ENCODE measurements at regions not wholly inside any gene's neighbourhood (a gene's known extent, or its start where the extent isn't known, plus 50 kb on each side); places are given as distances from the start of the nearest gene placed in this dataset.

DNA sequence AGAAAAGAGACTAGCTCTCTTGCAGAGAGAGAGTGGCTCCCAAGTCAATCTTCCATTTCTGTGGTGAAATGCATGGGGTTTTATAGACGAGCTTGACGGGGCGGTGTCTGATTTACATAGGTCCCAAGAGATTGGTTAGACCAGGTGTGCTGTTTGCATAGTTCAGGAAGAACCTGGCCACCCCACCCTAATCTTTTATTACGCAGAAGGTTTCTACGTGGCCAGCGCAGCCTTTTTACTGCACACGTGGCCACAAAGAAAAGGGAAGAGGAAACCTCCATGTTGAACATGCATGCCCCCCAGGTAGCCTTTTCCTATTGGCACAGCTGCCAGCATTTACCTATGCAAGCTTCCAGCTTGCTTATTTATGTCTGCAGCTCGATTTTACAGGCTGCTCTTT lies 92.1 kb downstream of the CAVIN4 start:
- H3K4me3 ChIP-seq (ENCODE audit: low read depth, low read length, poor library complexity, severe bottlenecking) = no peak overlapping the region
- no peaks in the 10 kb centered on the region for H3K36me3 ChIP-seq (ENCODE audit: insufficient read depth, low read length)
- H2AFZ ChIP-seq (ENCODE audit: low read length) = no peak overlapping the region
- H3K79me2 ChIP-seq (ENCODE audit: insufficient read depth, low read length) = no peaks in the 10 kb centered on the region
- no peak overlapping the region for H3K4me2 ChIP-seq (ENCODE audit: low read length)
- no peaks in the 10 kb centered on the region for H3K9me3 ChIP-seq (ENCODE audit: low read length)
- H3K9me2 ChIP-seq (ENCODE audit: low read depth, low read length) = no peaks in the 10 kb centered on the region
- H4K20me1 ChIP-seq (ENCODE audit: insufficient read depth, low read length) = no peaks in the 10 kb centered on the region
- no peak overlapping the region for H3K27ac ChIP-seq (ENCODE audit: low read depth, low read length, poor library complexity, severe bottlenecking)
- no peaks in the 10 kb centered on the region for H3F3A ChIP-seq (ENCODE audit: insufficient read depth, low read length)
- no peaks in the 10 kb centered on the region for H3K4me1 ChIP-seq (ENCODE audit: insufficient read depth, low read length, severe bottlenecking)
- no peak overlapping the region for H3K9ac ChIP-seq (ENCODE audit: low read length)
- H3K27me3 ChIP-seq (ENCODE audit: insufficient read depth, low read length) = no peaks in the 10 kb centered on the region
- TF ChIP-seq, protein P1, sequence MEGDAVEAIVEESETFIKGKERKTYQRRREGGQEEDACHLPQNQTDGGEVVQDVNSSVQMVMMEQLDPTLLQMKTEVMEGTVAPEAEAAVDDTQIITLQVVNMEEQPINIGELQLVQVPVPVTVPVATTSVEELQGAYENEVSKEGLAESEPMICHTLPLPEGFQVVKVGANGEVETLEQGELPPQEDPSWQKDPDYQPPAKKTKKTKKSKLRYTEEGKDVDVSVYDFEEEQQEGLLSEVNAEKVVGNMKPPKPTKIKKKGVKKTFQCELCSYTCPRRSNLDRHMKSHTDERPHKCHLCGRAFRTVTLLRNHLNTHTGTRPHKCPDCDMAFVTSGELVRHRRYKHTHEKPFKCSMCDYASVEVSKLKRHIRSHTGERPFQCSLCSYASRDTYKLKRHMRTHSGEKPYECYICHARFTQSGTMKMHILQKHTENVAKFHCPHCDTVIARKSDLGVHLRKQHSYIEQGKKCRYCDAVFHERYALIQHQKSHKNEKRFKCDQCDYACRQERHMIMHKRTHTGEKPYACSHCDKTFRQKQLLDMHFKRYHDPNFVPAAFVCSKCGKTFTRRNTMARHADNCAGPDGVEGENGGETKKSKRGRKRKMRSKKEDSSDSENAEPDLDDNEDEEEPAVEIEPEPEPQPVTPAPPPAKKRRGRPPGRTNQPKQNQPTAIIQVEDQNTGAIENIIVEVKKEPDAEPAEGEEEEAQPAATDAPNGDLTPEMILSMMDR (IDR thresholded peaks at IDR 0.05; ENCODE audit: low read length) = no peak
- no peak for TF ChIP-seq EZH2 (IDR thresholded peaks at IDR 0.05; ENCODE audit: borderline replicate concordance, low read length)

DNA sequence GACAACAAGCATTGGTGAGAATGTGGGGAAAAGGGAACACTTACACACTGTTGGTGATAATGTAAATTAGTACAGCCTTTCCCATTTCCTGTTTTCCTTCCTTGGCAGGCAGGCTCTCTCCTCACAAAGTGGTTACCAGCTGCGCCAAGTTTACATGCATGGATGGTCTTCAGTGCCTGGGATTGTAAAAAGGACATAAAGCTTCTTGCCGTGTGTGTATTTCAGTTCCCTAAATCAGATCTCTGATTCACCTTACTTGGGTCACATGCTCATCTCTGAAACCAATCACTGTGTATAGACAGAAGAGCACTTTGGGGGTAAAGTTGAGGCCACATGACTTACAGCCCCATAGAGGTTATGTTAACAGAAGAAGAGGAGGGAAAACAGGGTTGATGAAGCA lies 92.8 kb downstream of the CAVIN4 start:
- Histone ChIP-seq H4K20me1 (ENCODE audit: insufficient read depth, low read length) (no peaks in the 10 kb centered on the region), H3F3A (ENCODE audit: insufficient read depth, low read length) (no peaks in the 10 kb centered on the region), H3K9ac (ENCODE audit: low read length) (no peak overlapping the region), H2AFZ (ENCODE audit: low read length) (no peak overlapping the region), H3K9me2 (ENCODE audit: low read depth, low read length) (no peaks in the 10 kb centered on the region), H3K4me2 (ENCODE audit: low read length) (no peak overlapping the region), H3K27ac (ENCODE audit: low read depth, low read length, poor library complexity, severe bottlenecking) (no peak overlapping the region), H3K36me3 (ENCODE audit: insufficient read depth, low read length) (no peaks in the 10 kb centered on the region), H3K4me1 (ENCODE audit: insufficient read depth, low read length, severe bottlenecking) (no peaks in the 10 kb centered on the region), H3K79me2 (ENCODE audit: insufficient read depth, low read length) (no peaks in the 10 kb centered on the region), H3K4me3 (ENCODE audit: low read depth, low read length, poor library complexity, severe bottlenecking) (no peak overlapping the region), H3K27me3 (ENCODE audit: insufficient read depth, low read length) (0 out of 2 replicates have a peak, but pooled peaks cover 3% of the 10 kb centered on the region), H3K9me3 (ENCODE audit: low read length) (no peaks in the 10 kb centered on the region)
- TF ChIP-seq EZH2 (IDR thresholded peaks at IDR 0.05; ENCODE audit: borderline replicate concordance, low read length) = no peak
- TF ChIP-seq, protein P1 (IDR thresholded peaks at IDR 0.05; ENCODE audit: low read length) = no peak

DNA sequence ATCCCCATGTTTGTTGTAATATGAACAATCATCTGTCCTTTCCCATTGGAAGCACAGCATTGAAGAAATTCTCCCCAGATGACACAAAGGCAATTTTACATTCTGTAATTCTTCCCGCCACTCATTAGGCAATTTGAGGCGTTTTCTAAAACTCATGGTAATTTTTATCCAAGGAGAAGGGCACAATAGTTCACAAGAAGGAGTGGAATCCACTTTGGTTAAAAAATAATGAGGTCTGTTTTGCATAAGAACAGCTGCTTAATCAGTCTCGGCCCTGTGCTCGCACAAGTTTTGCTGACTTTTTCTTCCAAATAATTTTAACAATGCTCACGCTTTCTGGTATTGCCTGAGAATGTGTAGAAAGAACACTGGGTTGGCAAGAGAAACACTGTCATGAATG lies 94.0 kb downstream of the CAVIN4 start:
- Histone ChIP-seq H3K9me3 (ENCODE audit: low read length) (no peaks in the 10 kb centered on the region), H3F3A (ENCODE audit: insufficient read depth, low read length) (no peaks in the 10 kb centered on the region), H3K4me2 (ENCODE audit: low read length) (no peak overlapping the region), H3K4me1 (ENCODE audit: insufficient read depth, low read length, severe bottlenecking) (no peaks in the 10 kb centered on the region), H3K9me2 (ENCODE audit: low read depth, low read length) (no peaks in the 10 kb centered on the region), H2AFZ (ENCODE audit: low read length) (no peak overlapping the region), H3K27me3 (ENCODE audit: insufficient read depth, low read length) (0 out of 2 replicates have a peak, but pooled peaks cover 3% of the 10 kb centered on the region), H3K36me3 (ENCODE audit: insufficient read depth, low read length) (no peaks in the 10 kb centered on the region), H3K4me3 (ENCODE audit: low read depth, low read length, poor library complexity, severe bottlenecking) (no peak overlapping the region), H3K27ac (ENCODE audit: low read depth, low read length, poor library complexity, severe bottlenecking) (no peak overlapping the region), H3K79me2 (ENCODE audit: insufficient read depth, low read length) (no peaks in the 10 kb centered on the region), H3K9ac (ENCODE audit: low read length) (no peak overlapping the region), H4K20me1 (ENCODE audit: insufficient read depth, low read length) (no peaks in the 10 kb centered on the region)
- no peak for TF ChIP-seq EZH2 (IDR thresholded peaks at IDR 0.05; ENCODE audit: borderline replicate concordance, low read length)
- TF ChIP-seq, protein P1 (IDR thresholded peaks at IDR 0.05; ENCODE audit: low read length) = no peak
